A549 (cell line): ENCODE measurements at regions not wholly inside any gene's neighbourhood (a gene's known extent, or its start where the extent isn't known, plus 50 kb on each side); places are given as distances from the start of the nearest gene placed in this dataset.
"Not testable (repeated sequence)": the region's sequence is repeated elsewhere in the genome, so short reads cannot be mapped to it uniquely, and the experiment has no call there.

ENCODE experiments used
- EP300 ChIP-seq, 2 experiments: fragments of >200 bp; sonication (Bioruptor Twin); formaldehyde crosslinking; IDR thresholded peaks; 2 replicates in 1 of 2; 3 replicates in 1 of 2; pipeline ENCODE4 v1.6.1; 2016 to 2017
- HDAC2 ChIP-seq: fragments of 200-600 bp; sonication (generic); IDR thresholded peaks from 2 replicates; pipeline ENCODE4 v1.6.1; 2016
- HOXA7 ChIP-seq: fragments of 250-450 bp; sonication (Bioruptor Pico); IDR thresholded peaks from 2 replicates; pipeline ENCODE4 v1.5.0; 2020; ENCODE audit warnings: mild to moderate bottlenecking, moderate library complexity
- JUN ChIP-seq, 2 experiments: fragments of >200 bp; sonication (Bioruptor Twin); formaldehyde crosslinking; IDR thresholded peaks; 2 replicates in 1 of 2; 3 replicates in 1 of 2; pipeline ENCODE4 v1.6.1; 2016 to 2017
- MAFK ChIP-seq: fragments of 450-650 bp; IDR thresholded peaks from 2 replicates; pipeline ENCODE4 v1.6.1; 2014; ENCODE audit not compliant: partially characterized antibody
- POLR2A ChIP-seq: IDR thresholded peaks from 2 replicates; pipeline ENCODE4 v1.6.1; 2012; ENCODE audit warnings: mild to moderate bottlenecking, low read length
- TP53 ChIP-seq: fragments of 250-450 bp; sonication (Bioruptor Pico); IDR thresholded peaks from 2 replicates; pipeline ENCODE4 v1.5.0; 2021; ENCODE audit warnings: mild to moderate bottlenecking, moderate library complexity
- ZSCAN20 ChIP-seq: fragments of 250-450 bp; sonication (Bioruptor Pico); IDR thresholded peaks from 2 replicates; pipeline ENCODE4 v1.8.0; 2022; ENCODE audit warnings: mild to moderate bottlenecking, moderate library complexity
- TF ChIP-seq, protein P1 (sequence below): fragments of >200 bp; sonication (Bioruptor Twin); formaldehyde crosslinking; IDR thresholded peaks from 3 replicates; pipeline ENCODE4 v1.5.1; 2016
- TF ChIP-seq, protein P2 (sequence below): IDR thresholded peaks from 2 replicates; pipeline ENCODE4 v1.6.1; 2012
- TF ChIP-seq, protein P3 (sequence below): fragments of 450-650 bp; IDR thresholded peaks from 2 replicates; pipeline ENCODE4 v1.6.1; 2014; ENCODE audit warnings: antibody characterized with exemption

DNA sequence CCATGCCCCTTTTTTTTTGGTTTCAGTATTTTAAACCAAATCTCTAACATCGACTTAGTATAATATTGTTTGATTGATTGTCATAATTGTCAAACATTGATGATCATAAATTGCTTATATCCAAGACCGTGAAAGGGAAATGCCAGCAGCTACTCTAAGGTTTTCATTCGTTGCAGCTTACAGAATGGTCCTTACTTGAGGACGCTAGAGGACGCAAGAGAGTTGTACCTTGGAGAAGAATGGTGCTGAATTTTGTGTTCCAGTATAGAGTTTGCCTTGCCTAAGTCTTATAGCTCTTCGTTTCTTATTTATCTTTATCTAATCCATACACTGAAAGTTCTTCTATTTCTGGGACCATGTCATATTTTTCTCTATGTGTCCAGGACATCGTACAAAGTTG lies 675.6 kb upstream of the DEFB115 start:
- TF ChIP-seq, protein P1, sequence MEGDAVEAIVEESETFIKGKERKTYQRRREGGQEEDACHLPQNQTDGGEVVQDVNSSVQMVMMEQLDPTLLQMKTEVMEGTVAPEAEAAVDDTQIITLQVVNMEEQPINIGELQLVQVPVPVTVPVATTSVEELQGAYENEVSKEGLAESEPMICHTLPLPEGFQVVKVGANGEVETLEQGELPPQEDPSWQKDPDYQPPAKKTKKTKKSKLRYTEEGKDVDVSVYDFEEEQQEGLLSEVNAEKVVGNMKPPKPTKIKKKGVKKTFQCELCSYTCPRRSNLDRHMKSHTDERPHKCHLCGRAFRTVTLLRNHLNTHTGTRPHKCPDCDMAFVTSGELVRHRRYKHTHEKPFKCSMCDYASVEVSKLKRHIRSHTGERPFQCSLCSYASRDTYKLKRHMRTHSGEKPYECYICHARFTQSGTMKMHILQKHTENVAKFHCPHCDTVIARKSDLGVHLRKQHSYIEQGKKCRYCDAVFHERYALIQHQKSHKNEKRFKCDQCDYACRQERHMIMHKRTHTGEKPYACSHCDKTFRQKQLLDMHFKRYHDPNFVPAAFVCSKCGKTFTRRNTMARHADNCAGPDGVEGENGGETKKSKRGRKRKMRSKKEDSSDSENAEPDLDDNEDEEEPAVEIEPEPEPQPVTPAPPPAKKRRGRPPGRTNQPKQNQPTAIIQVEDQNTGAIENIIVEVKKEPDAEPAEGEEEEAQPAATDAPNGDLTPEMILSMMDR: peak; percentile 33
- not testable (repeated sequence) for TF ChIP-seq HDAC2; MAFK; POLR2A; HOXA7 (CRISPR knock-in tag); EP300 (IDR thresholded peaks at IDR 0.05); TP53 (CRISPR knock-in tag); JUN (IDR thresholded peaks at IDR 0.05); ZSCAN20 (CRISPR knock-in tag)
- TF ChIP-seq, protein P2, sequence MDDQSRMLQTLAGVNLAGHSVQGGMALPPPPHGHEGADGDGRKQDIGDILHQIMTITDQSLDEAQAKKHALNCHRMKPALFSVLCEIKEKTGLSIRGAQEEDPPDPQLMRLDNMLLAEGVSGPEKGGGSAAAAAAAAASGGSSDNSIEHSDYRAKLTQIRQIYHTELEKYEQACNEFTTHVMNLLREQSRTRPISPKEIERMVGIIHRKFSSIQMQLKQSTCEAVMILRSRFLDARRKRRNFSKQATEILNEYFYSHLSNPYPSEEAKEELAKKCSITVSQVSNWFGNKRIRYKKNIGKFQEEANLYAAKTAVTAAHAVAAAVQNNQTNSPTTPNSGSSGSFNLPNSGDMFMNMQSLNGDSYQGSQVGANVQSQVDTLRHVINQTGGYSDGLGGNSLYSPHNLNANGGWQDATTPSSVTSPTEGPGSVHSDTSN: not testable (repeated sequence)
- TF ChIP-seq, protein P3, sequence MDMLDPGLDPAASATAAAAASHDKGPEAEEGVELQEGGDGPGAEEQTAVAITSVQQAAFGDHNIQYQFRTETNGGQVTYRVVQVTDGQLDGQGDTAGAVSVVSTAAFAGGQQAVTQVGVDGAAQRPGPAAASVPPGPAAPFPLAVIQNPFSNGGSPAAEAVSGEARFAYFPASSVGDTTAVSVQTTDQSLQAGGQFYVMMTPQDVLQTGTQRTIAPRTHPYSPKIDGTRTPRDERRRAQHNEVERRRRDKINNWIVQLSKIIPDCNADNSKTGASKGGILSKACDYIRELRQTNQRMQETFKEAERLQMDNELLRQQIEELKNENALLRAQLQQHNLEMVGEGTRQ: not testable (repeated sequence)
